Right atrium auricular region (tissue), 2 donors: ENCODE measurements at regions not wholly inside any gene's neighbourhood (a gene's known extent, or its start where the extent isn't known, plus 50 kb on each side); places are given as distances from the start of the nearest gene placed in this dataset.
A peak's percentile ranks its signal among the peaks of the same experiment; 100 is the strongest.

Experiments
- DNase-seq: peaks from one replicate; pipeline ENCODE4 v3.0.0-alpha.2; 2019; ENCODE audit warnings: low spot score
- H3K27ac ChIP-seq, 2 donors: fragments of 200-600 bp; sonication (generic); 1 replicate in 1 of 2; 2 replicates in 1 of 2; pipeline ENCODE4 v1.5.1; 2016 to 2019
- H3K27me3 ChIP-seq, 2 donors: fragments of 200-600 bp; sonication (generic); one replicate each; pipeline versions ENCODE4 v1.5.1 to v1.6.0; 2017 to 2019
- H3K36me3 ChIP-seq: fragments of 200-600 bp; sonication (generic); one replicate; pipeline ENCODE4 v1.5.1; 2016
- H3K4me1 ChIP-seq, 2 donors: fragments of 200-600 bp; sonication (generic); one replicate each; pipeline versions ENCODE4 v1.5.1 to v1.6.0; 2017 to 2019
- H3K4me3 ChIP-seq, 2 donors: fragments of 200-600 bp; sonication (generic); 1 replicate in 1 of 2; 2 replicates in 1 of 2; pipeline ENCODE4 v1.5.1; 2017 to 2019; ENCODE audit warnings: mild to moderate bottlenecking in 1 of 2, moderate library complexity in 1 of 2
- H3K9me3 ChIP-seq, 2 donors: fragments of 200-600 bp; sonication (generic); one replicate each; pipeline ENCODE4 v1.5.1; 2019
- TF ChIP-seq, protein P1 (sequence below), 2 donors: fragments of 200-600 bp; sonication (generic); IDR thresholded peaks; one replicate each; pipeline ENCODE4 v1.5.1; 2019; ENCODE audit warnings: antibody characterized with exemption in 2 of 2

DNA sequence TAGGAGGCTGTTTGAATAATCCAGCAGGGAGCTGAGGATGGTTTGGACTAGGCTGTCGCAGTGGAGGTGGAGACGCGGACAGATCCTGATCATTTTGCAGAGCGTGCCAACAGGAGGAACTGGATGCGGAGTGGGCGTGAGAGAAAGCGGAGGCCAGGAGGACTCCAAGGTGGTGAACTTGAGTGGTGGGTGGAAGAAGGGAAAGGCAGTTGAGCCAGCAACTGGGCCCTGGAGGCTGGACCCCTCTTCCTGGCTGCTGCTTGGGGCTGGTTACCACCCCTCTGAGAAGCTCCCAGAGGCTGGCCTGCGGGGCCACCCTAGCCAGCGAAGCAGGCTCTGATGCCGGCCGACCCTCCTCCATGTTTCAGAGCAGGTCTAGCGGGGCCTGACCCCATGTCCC, 56.8 kb upstream of the KCNA1 start:
- H3K27ac ChIP-seq, result no peak overlapping the region

GRCh38 chr12:4855121-4855924, 54.4 kb upstream of the KCNA1 start:
- Histone ChIP-seq H3K36me3 (no peaks in the 10 kb centered on the region), H3K9me3 (no peaks in the 10 kb centered on the region), H3K27ac (no peak overlapping the region), H3K4me3 (no peak overlapping the region), H3K27me3 (no peaks in the 10 kb centered on the region), H3K4me1 (peaks cover 3 to 28% of the 10 kb centered on the region in 2 donors)
- DNase-seq, result peak; percentile 70
- TF ChIP-seq, protein P1, sequence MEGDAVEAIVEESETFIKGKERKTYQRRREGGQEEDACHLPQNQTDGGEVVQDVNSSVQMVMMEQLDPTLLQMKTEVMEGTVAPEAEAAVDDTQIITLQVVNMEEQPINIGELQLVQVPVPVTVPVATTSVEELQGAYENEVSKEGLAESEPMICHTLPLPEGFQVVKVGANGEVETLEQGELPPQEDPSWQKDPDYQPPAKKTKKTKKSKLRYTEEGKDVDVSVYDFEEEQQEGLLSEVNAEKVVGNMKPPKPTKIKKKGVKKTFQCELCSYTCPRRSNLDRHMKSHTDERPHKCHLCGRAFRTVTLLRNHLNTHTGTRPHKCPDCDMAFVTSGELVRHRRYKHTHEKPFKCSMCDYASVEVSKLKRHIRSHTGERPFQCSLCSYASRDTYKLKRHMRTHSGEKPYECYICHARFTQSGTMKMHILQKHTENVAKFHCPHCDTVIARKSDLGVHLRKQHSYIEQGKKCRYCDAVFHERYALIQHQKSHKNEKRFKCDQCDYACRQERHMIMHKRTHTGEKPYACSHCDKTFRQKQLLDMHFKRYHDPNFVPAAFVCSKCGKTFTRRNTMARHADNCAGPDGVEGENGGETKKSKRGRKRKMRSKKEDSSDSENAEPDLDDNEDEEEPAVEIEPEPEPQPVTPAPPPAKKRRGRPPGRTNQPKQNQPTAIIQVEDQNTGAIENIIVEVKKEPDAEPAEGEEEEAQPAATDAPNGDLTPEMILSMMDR (IDR thresholded peaks at IDR 0.05), result peak; percentile 70 to 87

More for the DNA sequence above, 56.8 kb upstream of the KCNA1 start:
- TF ChIP-seq, protein P1 (IDR thresholded peaks at IDR 0.05), result no peak
- Histone ChIP-seq H3K4me3 (no peak overlapping the region), H3K9me3 (no peaks in the 10 kb centered on the region), H3K4me1 (peaks cover 0 to 11% of the 10 kb centered on the region in 2 donors), H3K27me3 (no peaks in the 10 kb centered on the region), H3K36me3 (no peaks in the 10 kb centered on the region)
- DNase-seq, result no peak

- no peaks in the 10 kb centered on the region for H3K9me3 ChIP-seq
- no peak overlapping the region for H3K4me3 ChIP-seq
- H3K27me3 ChIP-seq, result no peaks in the 10 kb centered on the region
- H3K27ac ChIP-seq, result no peak overlapping the region
- peaks cover 3 to 32% of the 10 kb centered on the region in 2 donors for H3K4me1 ChIP-seq
- TF ChIP-seq, protein P1 (IDR thresholded peaks at IDR 0.05), result no peak
- no peak for DNase-seq
- no peaks in the 10 kb centered on the region for H3K36me3 ChIP-seq
Observed at GRCh38 chr12:4856596-4856995, 53.1 kb upstream of the KCNA1 start.

GRCh38 chr12:4857472-4858291, 52.0 kb upstream of the KCNA1 start:
- Histone ChIP-seq H3K4me3 (peak overlapping the region in 1 of 2 donors; percentile 26), H3K9me3 (no peaks in the 10 kb centered on the region), H3K27ac (no peak overlapping the region), H3K36me3 (no peaks in the 10 kb centered on the region), H3K27me3 (no peaks in the 10 kb centered on the region), H3K4me1 (peaks cover 3 to 32% of the 10 kb centered on the region in 2 donors)
- TF ChIP-seq, protein P1 (IDR thresholded peaks at IDR 0.05), result peak; percentile 77 to 91
- peak; percentile 78 for DNase-seq

DNA sequence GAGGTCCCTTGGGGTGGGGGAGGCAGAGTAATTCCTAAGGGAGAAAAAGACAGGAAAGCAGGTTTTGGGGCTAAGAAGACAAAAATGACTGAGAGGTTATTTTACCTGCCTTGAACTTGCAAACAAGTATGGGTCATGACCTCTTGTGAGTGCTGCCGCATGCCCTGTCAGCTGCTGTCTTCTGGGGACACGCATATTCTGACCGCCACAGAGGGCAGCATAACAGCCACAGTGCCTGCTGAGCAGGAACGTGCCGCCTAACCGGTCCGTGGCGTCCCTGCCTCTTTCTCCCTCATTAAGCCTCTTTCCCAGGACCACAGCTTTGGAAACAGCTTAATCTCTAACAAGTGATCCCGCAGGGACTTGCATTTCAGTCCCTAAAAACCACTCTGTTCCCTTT, 51.3 kb upstream of the KCNA1 start:
- H3K4me1 ChIP-seq, result peaks cover 3 to 32% of the 10 kb centered on the region in 2 donors
- no peaks in the 10 kb centered on the region for H3K36me3 ChIP-seq
- no peak for DNase-seq
- TF ChIP-seq, protein P1 (IDR thresholded peaks at IDR 0.05), result no peak
- no peaks in the 10 kb centered on the region for H3K9me3 ChIP-seq
- no peaks in the 10 kb centered on the region for H3K27me3 ChIP-seq
- peak overlapping the region in 1 of 2 donors; percentile 26 for H3K4me3 ChIP-seq
- no peak overlapping the region for H3K27ac ChIP-seq
